ENCODE measurements at regions not wholly inside any gene's neighbourhood (a gene's known extent, or its start where the extent isn't known, plus 50 kb on each side); places are given as distances from the start of the nearest gene placed in this dataset.

GRCh38 chr16:55155815-55156214 is 168.2 kb upstream of the IRX6 start:
- H3K27ac ChIP-seq = no peak overlapping the region
- no peak for TF ChIP-seq CTCF (IDR thresholded peaks at IDR 0.05)
- TF ChIP-seq ZFX (IDR thresholded peaks at IDR 0.05; ENCODE audit: borderline replicate concordance) = no peak

GRCh38 chr16:55169780-55170179 is 154.2 kb upstream of the IRX6 start:
- no peak overlapping the region for H3K27ac ChIP-seq
- TF ChIP-seq CTCF (IDR thresholded peaks at IDR 0.05) (no peak), ZFX (IDR thresholded peaks at IDR 0.05; ENCODE audit: borderline replicate concordance) (no peak)

- no peak for TF ChIP-seq ZFX (IDR thresholded peaks at IDR 0.05; ENCODE audit: borderline replicate concordance)
- TF ChIP-seq CTCF (IDR thresholded peaks at IDR 0.05) = no peak
- no peak overlapping the region for H3K27ac ChIP-seq
Measured at GRCh38 chr16:55171241-55171640, 152.8 kb upstream of the IRX6 start.

DNA sequence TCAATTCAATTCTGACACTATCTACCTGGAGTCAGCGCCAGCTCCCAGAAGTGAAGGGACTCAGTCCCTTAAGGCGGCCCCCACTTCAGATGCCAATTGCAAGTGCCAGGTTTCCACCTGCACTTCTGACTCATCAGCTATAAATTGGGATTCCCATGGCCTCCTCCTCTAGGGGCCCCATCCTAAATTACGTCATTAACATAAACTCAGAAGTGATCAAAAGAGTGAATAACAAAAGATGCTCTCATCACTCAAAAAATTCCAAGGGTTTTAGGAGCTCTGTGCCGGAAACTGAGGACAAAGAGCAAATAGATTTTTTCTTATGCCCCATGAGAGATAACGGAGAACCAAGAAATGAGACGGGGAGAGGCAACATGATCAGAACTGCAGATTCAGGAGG is 148.6 kb upstream of the IRX6 start:
- H3K27ac ChIP-seq = no peak overlapping the region
- TF ChIP-seq CTCF (IDR thresholded peaks at IDR 0.05) (no peak), ZFX (IDR thresholded peaks at IDR 0.05; ENCODE audit: borderline replicate concordance) (no peak)

GRCh38 chr16:55176901-55177300 is 147.1 kb upstream of the IRX6 start:
- no peak for TF ChIP-seq CTCF (IDR thresholded peaks at IDR 0.05)
- TF ChIP-seq ZFX (IDR thresholded peaks at IDR 0.05; ENCODE audit: borderline replicate concordance) = no peak
- no peak overlapping the region for H3K27ac ChIP-seq

DNA sequence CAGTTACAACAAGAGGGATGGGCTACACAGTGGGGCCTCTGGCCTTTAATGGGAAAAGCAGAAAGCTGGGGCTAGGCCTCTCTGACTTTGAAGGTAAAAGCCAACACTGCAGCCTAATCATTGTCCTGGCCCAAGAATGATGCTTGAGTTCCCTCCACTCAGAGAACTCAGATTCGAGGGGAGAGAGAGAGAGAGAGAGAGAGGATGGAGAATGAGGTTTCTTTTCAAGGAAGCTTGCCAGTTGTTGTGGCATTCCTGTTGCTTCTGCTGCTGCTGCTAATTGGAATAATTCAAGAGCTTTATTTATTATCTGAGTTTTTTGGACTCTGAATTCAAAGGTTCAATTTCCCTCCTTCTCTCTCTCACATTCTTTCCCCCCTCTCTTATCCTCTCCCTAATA is 144.6 kb upstream of the IRX6 start:
- TF ChIP-seq ZFX (IDR thresholded peaks at IDR 0.05; ENCODE audit: borderline replicate concordance) (no peak), CTCF (IDR thresholded peaks at IDR 0.05) (no peak)
- no peak overlapping the region for H3K27ac ChIP-seq

- TF ChIP-seq CTCF (IDR thresholded peaks at IDR 0.05) (no peak), ZFX (IDR thresholded peaks at IDR 0.05; ENCODE audit: borderline replicate concordance) (no peak)
- no peak overlapping the region for H3K27ac ChIP-seq
Measured at GRCh38 chr16:55179852-55180585, 144.0 kb upstream of the IRX6 start.

Measured in 22Rv1 (cell line).